ENCODE measurements at regions not wholly inside any gene's neighbourhood (a gene's known extent, or its start where the extent isn't known, plus 50 kb on each side); places are given as distances from the start of the nearest gene placed in this dataset.

GRCh38 chr12:130011611-130012385 is 108.0 kb upstream of the TMEM132D start:
- no peak for TF ChIP-seq GATA3 (IDR thresholded peaks at IDR 0.05; ENCODE audit: low read depth, low read length)
- TF ChIP-seq GATA2 (IDR thresholded peaks at IDR 0.05; ENCODE audit: low read depth, low read length), result no peak

Measured in SH-SY5Y (cell line).